Embryonic facial prominence (tissue), 1 donor: ENCODE measurements at regions not wholly inside any gene's neighbourhood (a gene's known extent, or its start where the extent isn't known, plus 50 kb on each side); places are given as distances from the start of the nearest gene placed in this dataset.
"Not testable (repeated sequence)": the region's sequence is repeated elsewhere in the genome, so short reads cannot be mapped to it uniquely, and the experiment has no call there.

Experiments
- DNase-seq: peaks from one replicate; pipeline ENCODE4 v3.0.0-alpha.2; 2016; ENCODE audit errors: extremely low spot score

- DNase-seq = no peak
Measured at GRCh38 chr10:8173243-8173865, 118.9 kb downstream of the GATA3 start.

GRCh38 chr10:8173866-8174243 is 119.4 kb downstream of the GATA3 start:
- DNase-seq = no peak

GRCh38 chr10:8174762-8175161 is 120.3 kb downstream of the GATA3 start:
- no peak for DNase-seq

GRCh38 chr10:8177526-8177925 is 123.0 kb downstream of the GATA3 start:
- DNase-seq = not testable (repeated sequence)

- DNase-seq = not testable (repeated sequence)
Measured at GRCh38 chr10:8179773-8180172, 125.3 kb downstream of the GATA3 start.

GRCh38 chr10:8180360-8181109 is 126.0 kb downstream of the GATA3 start:
- DNase-seq = no peak

- DNase-seq = no peak
Measured at GRCh38 chr10:8181496-8182157, 127.1 kb downstream of the GATA3 start.

- DNase-seq = no peak
Measured at GRCh38 chr10:8182806-8183205, 128.3 kb downstream of the GATA3 start.

- no peak for DNase-seq
Measured at GRCh38 chr10:8183241-8183704, 128.8 kb downstream of the GATA3 start.

GRCh38 chr10:8187171-8187666 is 132.7 kb downstream of the GATA3 start:
- no peak for DNase-seq

- no peak for DNase-seq
Measured at GRCh38 chr10:8189458-8189857, 135.0 kb downstream of the GATA3 start.

GRCh38 chr10:8192301-8192700 is 137.8 kb downstream of the GATA3 start:
- no peak for DNase-seq

- DNase-seq = no peak
Measured at GRCh38 chr10:8193546-8193945, 139.1 kb downstream of the GATA3 start.

- no peak for DNase-seq
Measured at GRCh38 chr10:8194050-8194449, 139.6 kb downstream of the GATA3 start.

- no peak for DNase-seq
Measured at GRCh38 chr10:8206882-8207281, 152.4 kb downstream of the GATA3 start.

GRCh38 chr10:8211631-8212030 is 157.1 kb downstream of the GATA3 start:
- no peak for DNase-seq

- DNase-seq = no peak
Measured at GRCh38 chr10:8213735-8214134, 159.2 kb downstream of the GATA3 start.

- no peak for DNase-seq
Measured at GRCh38 chr10:8214587-8214986, 160.1 kb downstream of the GATA3 start.

- no peak for DNase-seq
Measured at GRCh38 chr10:8216893-8217292, 162.4 kb downstream of the GATA3 start.

GRCh38 chr10:8221451-8221850 is 167.0 kb downstream of the GATA3 start:
- DNase-seq = no peak

GRCh38 chr10:8224591-8224990 is 170.1 kb downstream of the GATA3 start:
- no peak for DNase-seq

GRCh38 chr10:8225187-8225586 is 170.7 kb downstream of the GATA3 start:
- no peak for DNase-seq

- no peak for DNase-seq
Measured at GRCh38 chr10:8227246-8227645, 172.8 kb downstream of the GATA3 start.
